ENCODE measurements at regions not wholly inside any gene's neighbourhood (a gene's known extent, or its start where the extent isn't known, plus 50 kb on each side); places are given as distances from the start of the nearest gene placed in this dataset.
"Not testable (repeated sequence)": the region's sequence is repeated elsewhere in the genome, so short reads cannot be mapped to it uniquely, and the experiment has no call there.

DNA sequence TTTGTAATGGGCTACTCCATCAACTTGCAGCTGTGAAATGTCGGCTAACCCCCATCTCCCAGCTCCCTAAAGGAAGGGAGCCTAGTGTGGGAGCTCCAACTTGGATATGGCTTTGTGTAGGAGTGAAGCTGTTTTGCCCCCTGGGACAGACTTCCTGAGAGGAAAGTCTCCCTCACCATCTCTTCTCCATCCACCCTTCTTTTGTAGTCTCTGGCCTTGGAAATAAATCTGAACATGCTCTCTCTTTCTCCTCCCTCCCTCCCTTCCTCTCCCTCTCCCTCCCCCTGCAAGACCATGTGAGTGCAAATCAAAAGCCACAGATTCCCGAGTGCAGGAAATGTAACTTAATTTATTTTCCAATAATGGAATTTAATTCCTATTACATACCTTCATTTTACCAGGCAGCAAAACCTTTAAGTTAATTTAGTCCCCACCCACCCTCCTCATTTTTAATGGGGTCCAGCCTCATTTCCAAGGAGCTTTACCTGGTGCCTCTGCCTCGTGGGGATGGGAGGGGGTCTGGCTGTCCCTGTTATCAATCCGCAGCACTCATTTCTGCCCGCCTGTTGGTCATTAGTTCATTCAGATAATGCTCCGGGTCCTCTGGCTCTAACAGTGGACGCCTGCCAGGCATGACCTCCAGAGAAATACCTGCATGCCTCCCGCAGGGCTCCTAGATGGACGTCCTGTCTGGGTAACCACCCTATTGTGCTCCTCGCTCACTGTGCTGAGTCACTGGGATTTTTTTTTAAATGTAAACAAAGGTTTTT, 122.9 kb upstream of the TAF11L2 start:
- no peaks in the 10 kb centered on the region for H3K9me3 ChIP-seq (ENCODE audit: insufficient read depth, low read length)
- H3K9me2 ChIP-seq (replicated peaks; ENCODE audit: insufficient read depth, low read length) = no peaks in the 10 kb centered on the region
- no peaks in the 10 kb centered on the region for H3K36me3 ChIP-seq (ENCODE audit: low read length)
- no peak overlapping the region for H3K27ac ChIP-seq (ENCODE audit: low read depth, low read length)
- no peak overlapping the region for H2AFZ ChIP-seq (ENCODE audit: low read depth, low read length, severe bottlenecking)
- H3K27me3 ChIP-seq (ENCODE audit: low read length) = no peaks in the 10 kb centered on the region
- H4K20me1 ChIP-seq (ENCODE audit: low read depth, low read length) = no peaks in the 10 kb centered on the region
- H3K4me3 ChIP-seq (ENCODE audit: insufficient read depth, low read length, poor library complexity, severe bottlenecking) = no peak overlapping the region
- H3F3A ChIP-seq (ENCODE audit: insufficient read depth) = no peaks in the 10 kb centered on the region
- no peak overlapping the region for H3K4me2 ChIP-seq (ENCODE audit: low read depth, low read length, poor library complexity, severe bottlenecking)
- no peaks in the 10 kb centered on the region for H3K79me2 ChIP-seq (ENCODE audit: insufficient read depth, low read length)
- TF ChIP-seq, protein P1, sequence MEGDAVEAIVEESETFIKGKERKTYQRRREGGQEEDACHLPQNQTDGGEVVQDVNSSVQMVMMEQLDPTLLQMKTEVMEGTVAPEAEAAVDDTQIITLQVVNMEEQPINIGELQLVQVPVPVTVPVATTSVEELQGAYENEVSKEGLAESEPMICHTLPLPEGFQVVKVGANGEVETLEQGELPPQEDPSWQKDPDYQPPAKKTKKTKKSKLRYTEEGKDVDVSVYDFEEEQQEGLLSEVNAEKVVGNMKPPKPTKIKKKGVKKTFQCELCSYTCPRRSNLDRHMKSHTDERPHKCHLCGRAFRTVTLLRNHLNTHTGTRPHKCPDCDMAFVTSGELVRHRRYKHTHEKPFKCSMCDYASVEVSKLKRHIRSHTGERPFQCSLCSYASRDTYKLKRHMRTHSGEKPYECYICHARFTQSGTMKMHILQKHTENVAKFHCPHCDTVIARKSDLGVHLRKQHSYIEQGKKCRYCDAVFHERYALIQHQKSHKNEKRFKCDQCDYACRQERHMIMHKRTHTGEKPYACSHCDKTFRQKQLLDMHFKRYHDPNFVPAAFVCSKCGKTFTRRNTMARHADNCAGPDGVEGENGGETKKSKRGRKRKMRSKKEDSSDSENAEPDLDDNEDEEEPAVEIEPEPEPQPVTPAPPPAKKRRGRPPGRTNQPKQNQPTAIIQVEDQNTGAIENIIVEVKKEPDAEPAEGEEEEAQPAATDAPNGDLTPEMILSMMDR (IDR thresholded peaks at IDR 0.05; ENCODE audit: insufficient read depth, low read length, poor library complexity, severe bottlenecking) = no peak
- TF ChIP-seq EZH2phosphoT487 (conservative IDR thresholded peaks at IDR 0.05; ENCODE audit: low read length) = no peak
- no peak overlapping the region for H3K9ac ChIP-seq (ENCODE audit: low read length)

DNA sequence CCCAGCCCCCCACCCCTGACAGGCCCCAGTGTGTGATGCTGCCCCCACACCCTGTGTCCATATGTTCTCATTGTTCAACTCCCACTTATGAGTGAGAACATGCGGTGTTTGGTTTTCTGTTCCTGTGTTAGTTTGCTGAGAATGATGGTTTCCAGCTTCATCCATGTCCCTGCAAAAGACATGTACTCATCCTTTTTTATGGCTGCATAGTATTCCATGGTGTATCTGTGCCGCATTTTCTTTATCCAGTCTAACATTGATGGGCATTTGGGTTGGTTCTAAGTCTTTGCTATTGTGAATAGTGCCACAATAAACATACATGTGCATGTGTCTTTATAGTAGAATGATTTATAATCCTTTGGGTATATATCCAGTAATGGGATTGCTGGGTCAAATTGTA, 122.1 kb upstream of the TAF11L2 start:
- H3K4me3 ChIP-seq (ENCODE audit: insufficient read depth, low read length, poor library complexity, severe bottlenecking); H3K9me3 ChIP-seq (ENCODE audit: insufficient read depth, low read length); H4K20me1 ChIP-seq (ENCODE audit: low read depth, low read length); H3K9me2 ChIP-seq (replicated peaks; ENCODE audit: insufficient read depth, low read length); H2AFZ ChIP-seq (ENCODE audit: low read depth, low read length, severe bottlenecking); H3F3A ChIP-seq (ENCODE audit: insufficient read depth); H3K9ac ChIP-seq (ENCODE audit: low read length); H3K36me3 ChIP-seq (ENCODE audit: low read length); H3K27me3 ChIP-seq (ENCODE audit: low read length); H3K4me2 ChIP-seq (ENCODE audit: low read depth, low read length, poor library complexity, severe bottlenecking); H3K27ac ChIP-seq (ENCODE audit: low read depth, low read length); H3K79me2 ChIP-seq (ENCODE audit: insufficient read depth, low read length): not testable (repeated sequence)

DNA sequence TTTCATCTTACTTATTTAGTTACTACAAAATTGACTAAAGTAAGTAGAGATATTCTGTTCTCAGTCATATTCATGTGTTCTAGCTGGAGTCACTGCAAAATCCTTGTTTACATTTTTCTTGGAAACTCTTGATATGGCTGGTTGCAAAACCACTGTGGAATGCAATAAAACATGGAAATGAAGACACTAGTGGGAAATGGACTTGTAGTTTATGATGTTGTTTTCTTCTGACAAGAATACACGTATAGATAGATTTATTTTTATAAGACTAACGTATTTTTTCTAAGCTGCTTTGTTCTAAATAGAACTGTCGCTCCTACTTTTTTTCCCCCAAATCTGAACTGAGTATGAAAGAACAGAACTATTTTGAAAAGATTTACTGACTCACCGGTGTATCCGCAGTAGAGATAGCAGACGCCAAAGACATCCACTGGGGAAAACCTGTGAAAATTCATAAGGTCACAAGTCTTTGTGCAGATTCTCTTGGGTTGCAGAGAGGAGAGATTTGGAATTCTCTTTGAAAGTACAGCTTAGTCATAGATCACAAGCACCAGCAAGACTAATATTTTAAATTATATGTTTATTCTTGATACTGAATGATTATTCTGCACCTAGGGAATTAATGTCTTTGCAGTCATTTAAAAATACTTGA, 119.6 kb upstream of the TAF11L2 start:
- no peaks in the 10 kb centered on the region for H3F3A ChIP-seq (ENCODE audit: insufficient read depth)
- no peaks in the 10 kb centered on the region for H3K9me3 ChIP-seq (ENCODE audit: insufficient read depth, low read length)
- no peaks in the 10 kb centered on the region for H3K36me3 ChIP-seq (ENCODE audit: low read length)
- no peaks in the 10 kb centered on the region for H4K20me1 ChIP-seq (ENCODE audit: low read depth, low read length)
- H3K27me3 ChIP-seq (ENCODE audit: low read length) = no peaks in the 10 kb centered on the region
- H3K4me3 ChIP-seq (ENCODE audit: insufficient read depth, low read length, poor library complexity, severe bottlenecking) = no peak overlapping the region
- no peak overlapping the region for H3K9ac ChIP-seq (ENCODE audit: low read length)
- H3K9me2 ChIP-seq (replicated peaks; ENCODE audit: insufficient read depth, low read length) = no peaks in the 10 kb centered on the region
- no peak overlapping the region for H3K27ac ChIP-seq (ENCODE audit: low read depth, low read length)
- H3K79me2 ChIP-seq (ENCODE audit: insufficient read depth, low read length) = no peaks in the 10 kb centered on the region
- H2AFZ ChIP-seq (ENCODE audit: low read depth, low read length, severe bottlenecking) = no peak overlapping the region
- no peak overlapping the region for H3K4me2 ChIP-seq (ENCODE audit: low read depth, low read length, poor library complexity, severe bottlenecking)
- no peak for TF ChIP-seq EZH2phosphoT487 (conservative IDR thresholded peaks at IDR 0.05; ENCODE audit: low read length)
- TF ChIP-seq, protein P1 (IDR thresholded peaks at IDR 0.05; ENCODE audit: insufficient read depth, low read length, poor library complexity, severe bottlenecking) = no peak

All from SU-DHL-6 (cell line).